ENCODE measurements at regions not wholly inside any gene's neighbourhood (a gene's known extent, or its start where the extent isn't known, plus 50 kb on each side); places are given as distances from the start of the nearest gene placed in this dataset.

GRCh38 chr2:126342457-126342856 lies 313.5 kb upstream of the GYPC start:
- H3K9me3 ChIP-seq, result peaks cover 0 to 7% (median 0%) of the 10 kb centered on the region in 4 donors
- no peaks in the 10 kb centered on the region for H3K36me3 ChIP-seq
- TF ChIP-seq POLR2A (IDR thresholded peaks at IDR 0.05) (no peak), EP300 (IDR thresholded peaks at IDR 0.05) (no peak), POLR2AphosphoS5 (IDR thresholded peaks at IDR 0.05) (no peak)
- TF ChIP-seq, protein P1, sequence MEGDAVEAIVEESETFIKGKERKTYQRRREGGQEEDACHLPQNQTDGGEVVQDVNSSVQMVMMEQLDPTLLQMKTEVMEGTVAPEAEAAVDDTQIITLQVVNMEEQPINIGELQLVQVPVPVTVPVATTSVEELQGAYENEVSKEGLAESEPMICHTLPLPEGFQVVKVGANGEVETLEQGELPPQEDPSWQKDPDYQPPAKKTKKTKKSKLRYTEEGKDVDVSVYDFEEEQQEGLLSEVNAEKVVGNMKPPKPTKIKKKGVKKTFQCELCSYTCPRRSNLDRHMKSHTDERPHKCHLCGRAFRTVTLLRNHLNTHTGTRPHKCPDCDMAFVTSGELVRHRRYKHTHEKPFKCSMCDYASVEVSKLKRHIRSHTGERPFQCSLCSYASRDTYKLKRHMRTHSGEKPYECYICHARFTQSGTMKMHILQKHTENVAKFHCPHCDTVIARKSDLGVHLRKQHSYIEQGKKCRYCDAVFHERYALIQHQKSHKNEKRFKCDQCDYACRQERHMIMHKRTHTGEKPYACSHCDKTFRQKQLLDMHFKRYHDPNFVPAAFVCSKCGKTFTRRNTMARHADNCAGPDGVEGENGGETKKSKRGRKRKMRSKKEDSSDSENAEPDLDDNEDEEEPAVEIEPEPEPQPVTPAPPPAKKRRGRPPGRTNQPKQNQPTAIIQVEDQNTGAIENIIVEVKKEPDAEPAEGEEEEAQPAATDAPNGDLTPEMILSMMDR (IDR thresholded peaks at IDR 0.05), result no peak
- 81 to 89% (median 85%) methylated on average over 4 of the region's 4 CpGs for WGBS, 5 donors
- no peak overlapping the region for H3K27ac ChIP-seq
- H3K27me3 ChIP-seq, result no peaks in the 10 kb centered on the region
- intact Hi-C loops (cut with DNase I; ENCODE audit: low total_unique reads), result no loop called here
- no peak for DNase-seq
- H3K4me3 ChIP-seq, result no peak overlapping the region
- H3K4me1 ChIP-seq, result no peaks in the 10 kb centered on the region

- no peaks in the 10 kb centered on the region for H3K4me1 ChIP-seq
- no peaks in the 10 kb centered on the region for H3K36me3 ChIP-seq
- no peak overlapping the region for H3K27ac ChIP-seq
- peaks cover 0 to 7% (median 0%) of the 10 kb centered on the region in 4 donors for H3K9me3 ChIP-seq
- H3K4me3 ChIP-seq, result no peak overlapping the region
- intact Hi-C loops (cut with DNase I; ENCODE audit: low total_unique reads), result no loop called here
- DNase-seq, result no peak
- H3K27me3 ChIP-seq, result no peaks in the 10 kb centered on the region
- no peak for TF ChIP-seq EP300 (IDR thresholded peaks at IDR 0.05)
- no peak for TF ChIP-seq POLR2AphosphoS5 (IDR thresholded peaks at IDR 0.05)
- TF ChIP-seq, protein P1 (IDR thresholded peaks at IDR 0.05), result no peak
- no peak for TF ChIP-seq POLR2A (IDR thresholded peaks at IDR 0.05)
- 51 to 54% (median 52%) methylated on average over 2 of the region's 2 CpGs for WGBS, 5 donors
Measured at GRCh38 chr2:126343136-126343535, 312.8 kb upstream of the GYPC start.

- WGBS, 5 donors, result 64 to 86% (median 79%) methylated on average over 2 of the region's 2 CpGs
- Histone ChIP-seq H3K4me1 (no peaks in the 10 kb centered on the region), H3K9me3 (no peaks in the 10 kb centered on the region), H3K27ac (no peak overlapping the region), H3K27me3 (no peaks in the 10 kb centered on the region), H3K4me3 (no peak overlapping the region), H3K36me3 (no peaks in the 10 kb centered on the region)
- TF ChIP-seq EP300 (IDR thresholded peaks at IDR 0.05) (no peak), POLR2AphosphoS5 (IDR thresholded peaks at IDR 0.05) (no peak), POLR2A (IDR thresholded peaks at IDR 0.05) (no peak)
- TF ChIP-seq, protein P1 (IDR thresholded peaks at IDR 0.05), result no peak
- intact Hi-C loops (cut with DNase I; ENCODE audit: low total_unique reads), result no loop called here
- DNase-seq, result no peak
Measured at GRCh38 chr2:126344493-126344892, 311.5 kb upstream of the GYPC start.

DNA sequence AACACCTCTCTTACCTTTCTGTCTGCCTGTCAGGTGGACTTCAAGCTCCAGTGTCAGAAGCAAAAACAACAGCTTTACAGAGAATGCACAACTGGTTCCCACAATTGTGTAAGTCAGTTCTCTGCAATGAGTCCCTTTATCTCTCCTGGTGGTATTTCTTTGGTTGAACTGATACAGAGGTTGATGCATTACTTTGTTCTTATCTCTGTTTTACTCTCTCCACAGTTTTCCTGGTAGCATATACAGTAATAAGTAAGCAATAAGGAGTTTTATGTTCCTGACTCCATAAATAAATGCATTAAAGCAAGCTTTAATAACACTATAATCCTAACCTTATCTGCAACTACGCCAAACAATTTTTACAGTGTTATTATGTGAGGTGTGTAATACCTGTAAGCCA lies 310.3 kb upstream of the GYPC start:
- no peaks in the 10 kb centered on the region for H3K36me3 ChIP-seq
- no peaks in the 10 kb centered on the region for H3K27me3 ChIP-seq
- TF ChIP-seq POLR2A (IDR thresholded peaks at IDR 0.05) (no peak), EP300 (IDR thresholded peaks at IDR 0.05) (no peak), POLR2AphosphoS5 (IDR thresholded peaks at IDR 0.05) (no peak)
- TF ChIP-seq, protein P1 (IDR thresholded peaks at IDR 0.05), result no peak
- no peak overlapping the region for H3K4me3 ChIP-seq
- H3K4me1 ChIP-seq, result no peaks in the 10 kb centered on the region
- 38 to 64% (median 49%) methylated on average over 1 of the region's 1 CpG for WGBS, 5 donors
- H3K9me3 ChIP-seq, result peaks cover 0 to 7% (median 0%) of the 10 kb centered on the region in 4 donors
- intact Hi-C loops (cut with DNase I; ENCODE audit: low total_unique reads), result no loop called here
- H3K27ac ChIP-seq, result no peak overlapping the region
- no peak for DNase-seq

All from stomach (tissue), 8 donors.